ENCODE measurements at regions not wholly inside any gene's neighbourhood (a gene's known extent, or its start where the extent isn't known, plus 50 kb on each side); places are given as distances from the start of the nearest gene placed in this dataset.

DNA sequence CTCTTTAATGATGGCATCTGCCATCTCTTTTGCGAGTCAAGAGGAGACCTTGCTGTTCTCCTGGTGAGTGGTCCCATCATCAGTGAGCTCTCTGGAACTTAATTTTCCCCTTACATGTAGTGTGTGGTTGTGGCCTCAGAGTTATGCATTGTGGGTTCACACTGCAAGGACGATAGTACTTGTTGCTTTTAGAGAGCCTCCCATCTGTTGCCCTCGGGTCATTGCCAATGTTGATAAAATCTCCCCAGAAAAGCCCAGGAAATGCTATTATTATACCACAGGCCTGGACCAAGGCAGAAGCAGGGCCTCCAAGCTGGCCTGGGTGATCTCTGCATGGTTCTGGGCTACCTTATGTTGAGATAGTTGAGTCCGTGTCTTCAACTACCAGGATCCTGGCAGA is 241.6 kb downstream of the BMP7 start:
- DNase-seq (ENCODE audit: low read depth in 2 of 2) = no peak

DNA sequence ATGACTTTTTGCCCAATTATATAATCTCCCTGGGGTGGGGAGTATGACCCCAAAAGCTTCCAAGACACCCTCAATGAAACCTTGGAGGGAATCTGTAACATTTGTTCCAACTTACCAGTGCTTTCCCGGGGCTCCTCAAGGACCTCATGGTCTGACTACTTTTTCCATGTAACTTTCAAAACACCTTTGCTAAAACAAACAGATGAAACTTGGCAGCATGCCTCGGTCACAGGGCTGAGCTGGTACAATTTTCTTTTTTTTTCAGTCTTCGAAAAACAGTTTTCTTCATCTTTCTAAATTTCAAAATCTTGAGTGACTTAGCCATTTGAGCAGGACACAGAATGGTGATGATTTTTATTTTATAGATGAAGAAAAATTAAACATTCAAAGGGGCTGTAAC is 241.2 kb downstream of the BMP7 start:
- no peak for DNase-seq (ENCODE audit: low read depth in 2 of 2)

GRCh38 chr20:57025666-57026224 is 240.7 kb downstream of the BMP7 start:
- DNase-seq (ENCODE audit: low read depth in 2 of 2) = no peak

DNA sequence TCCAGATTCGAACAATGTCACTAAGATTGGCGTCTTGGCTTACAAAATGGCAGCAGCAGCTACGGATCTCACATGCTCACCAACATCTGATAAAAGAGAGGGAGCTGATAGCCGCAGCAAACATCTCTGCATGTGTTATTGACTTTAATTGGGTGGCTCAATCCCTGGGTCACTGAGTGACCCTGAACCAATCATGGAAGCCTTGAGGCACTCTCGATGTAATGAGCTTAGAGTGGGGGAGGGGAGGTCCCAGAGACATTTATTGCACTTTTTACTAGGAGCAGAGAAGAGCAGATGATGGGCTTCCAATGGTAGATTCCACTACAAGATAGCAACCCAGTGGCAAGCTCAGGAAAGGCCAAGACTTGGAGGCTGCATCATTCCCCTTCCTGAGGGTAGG is 238.7 kb downstream of the BMP7 start:
- DNase-seq (ENCODE audit: low read depth in 2 of 2) = no peak

DNA sequence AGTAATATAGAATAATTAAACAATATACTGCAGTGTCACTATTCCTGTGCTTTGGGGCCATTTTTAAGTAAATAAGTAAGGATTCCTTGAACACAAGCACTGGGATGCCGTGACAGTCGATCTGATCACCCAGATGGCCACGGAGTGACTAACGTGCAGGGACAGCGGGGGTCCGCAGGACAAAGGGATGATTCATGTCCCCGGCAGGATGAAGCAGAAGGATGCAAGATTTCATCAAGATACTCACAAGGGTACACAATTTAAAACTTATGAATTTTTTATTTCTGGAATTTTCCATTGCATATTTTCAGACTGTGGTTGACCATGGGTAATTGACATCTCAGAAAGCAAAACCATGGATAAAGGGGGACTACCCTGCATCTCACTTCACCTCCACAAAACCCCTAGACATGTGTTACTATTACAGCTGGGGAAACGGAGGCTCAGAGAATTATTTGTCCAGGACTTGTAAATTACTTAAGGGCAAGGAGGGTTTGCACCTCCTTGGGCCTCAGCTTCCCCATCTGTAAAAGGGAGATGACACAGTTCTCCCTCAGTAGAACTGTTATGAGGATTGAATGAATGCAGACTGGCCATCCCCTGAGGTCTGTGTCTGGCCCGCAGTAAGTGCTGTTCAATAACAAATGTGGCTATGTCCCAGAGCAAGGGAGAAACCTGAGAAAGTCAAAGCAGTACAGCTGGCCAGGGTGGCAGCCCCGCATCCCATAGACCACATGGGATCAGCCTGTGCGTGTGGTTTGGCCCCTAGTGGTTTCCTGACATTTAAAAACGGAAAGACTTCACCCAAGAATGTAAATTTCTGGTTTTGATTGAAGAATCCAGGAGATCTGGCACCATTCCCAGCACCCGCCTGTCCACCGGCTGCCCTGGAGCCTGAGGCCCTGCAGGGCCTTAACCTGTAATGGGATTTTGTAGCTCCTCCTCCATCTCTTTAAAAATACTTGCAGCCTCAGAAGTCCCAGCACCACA is 235.5 kb downstream of the BMP7 start:
- DNase-seq (ENCODE audit: low read depth in 2 of 2) = no peak

DNA sequence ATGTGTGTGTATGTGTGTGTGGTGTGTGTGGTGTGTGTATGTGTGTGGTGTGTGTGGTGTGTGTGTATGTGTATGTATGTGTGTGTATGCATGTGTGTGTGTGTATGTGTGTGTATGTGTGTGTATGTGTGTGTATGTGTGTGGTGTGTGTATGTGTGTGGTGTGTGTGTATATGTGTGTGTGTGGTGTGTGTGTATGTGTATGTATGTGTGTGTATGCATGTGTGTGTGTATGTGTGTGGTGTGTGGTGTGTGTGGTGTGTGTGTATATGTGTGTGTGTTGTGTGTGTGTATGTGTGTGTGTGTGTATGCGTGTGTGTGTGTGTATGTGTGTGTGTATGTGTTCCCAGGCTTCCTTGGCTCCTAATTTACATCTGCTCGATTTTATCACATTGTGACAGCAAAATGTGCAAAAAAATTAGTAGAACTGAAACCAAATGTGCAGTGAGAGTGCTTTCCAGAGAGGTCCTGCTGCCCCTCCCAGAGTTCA is 234.5 kb downstream of the BMP7 start:
- no peak for DNase-seq (ENCODE audit: low read depth in 2 of 2)

DNA sequence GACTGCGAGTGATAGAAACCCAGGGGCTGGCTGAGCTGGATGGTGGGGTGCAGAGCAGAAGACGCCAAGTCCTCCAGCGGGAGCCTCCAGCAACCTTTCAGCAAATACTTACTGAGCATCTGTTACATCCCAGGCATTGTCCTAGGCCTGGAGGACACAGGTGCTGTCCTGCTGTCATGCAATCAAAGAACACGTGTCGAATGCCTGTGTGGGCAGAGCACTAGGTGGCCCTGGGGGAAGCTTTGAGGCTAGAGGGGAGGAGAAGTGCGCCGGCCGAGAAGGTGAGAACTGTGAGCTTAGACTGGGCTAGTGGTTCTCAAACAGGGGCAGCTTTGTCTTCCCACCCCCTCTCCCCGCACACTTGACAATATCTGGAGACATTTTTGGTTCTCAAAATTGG is 233.6 kb downstream of the BMP7 start:
- no peak for DNase-seq (ENCODE audit: low read depth in 2 of 2)

DNA sequence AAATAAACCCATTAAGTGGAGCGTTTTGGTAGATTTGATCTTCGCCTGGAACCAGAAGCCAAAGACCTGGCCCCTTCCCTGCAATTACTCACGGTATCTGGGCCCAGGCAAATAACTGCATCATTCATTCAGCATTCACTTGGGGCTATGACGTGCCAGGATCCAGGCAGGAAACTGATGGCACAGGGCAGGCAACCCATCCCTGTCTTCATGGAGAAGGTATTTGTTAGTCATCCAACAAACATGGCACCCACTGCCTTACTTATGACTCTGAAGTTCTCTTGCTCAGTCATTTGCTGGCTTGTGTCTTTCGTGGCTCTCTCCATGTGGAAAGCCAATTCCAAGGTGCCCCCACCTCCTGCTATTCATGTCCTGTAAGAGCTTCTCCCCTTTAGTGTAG is 232.4 kb downstream of the BMP7 start:
- DNase-seq (ENCODE audit: low read depth in 2 of 2) = no peak

GRCh38 chr20:57037689-57038088 is 228.8 kb downstream of the BMP7 start:
- DNase-seq (ENCODE audit: low read depth in 2 of 2) = no peak

GRCh38 chr20:57038608-57039440 is 227.6 kb downstream of the BMP7 start:
- DNase-seq (ENCODE audit: low read depth in 2 of 2) = no peak

- DNase-seq (ENCODE audit: low read depth in 2 of 2) = no peak
Observed at GRCh38 chr20:57040466-57040865, 226.0 kb downstream of the BMP7 start.

GRCh38 chr20:57040924-57041323 is 225.5 kb downstream of the BMP7 start:
- DNase-seq (ENCODE audit: low read depth in 2 of 2) = no peak

DNA sequence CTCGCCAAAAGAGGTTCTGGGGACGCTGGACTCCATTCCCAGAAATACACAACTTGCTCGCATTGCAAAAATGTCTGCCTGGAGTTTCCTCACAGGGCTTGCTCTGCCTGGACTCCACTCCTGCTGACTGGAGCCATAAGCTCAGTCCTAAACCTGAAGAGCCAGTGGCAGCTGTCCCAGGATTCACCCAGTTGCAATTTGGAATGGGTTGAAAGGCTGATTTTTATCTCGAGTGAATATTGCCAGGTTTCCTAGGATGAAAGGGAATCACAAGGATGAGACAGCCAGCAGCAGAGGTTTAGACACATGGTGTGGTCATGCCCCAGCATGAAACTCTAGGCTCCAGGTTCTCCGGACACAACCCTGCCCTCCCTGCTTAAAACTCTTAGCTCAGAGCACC is 223.3 kb downstream of the BMP7 start:
- no peak for DNase-seq (ENCODE audit: low read depth in 2 of 2)

DNA sequence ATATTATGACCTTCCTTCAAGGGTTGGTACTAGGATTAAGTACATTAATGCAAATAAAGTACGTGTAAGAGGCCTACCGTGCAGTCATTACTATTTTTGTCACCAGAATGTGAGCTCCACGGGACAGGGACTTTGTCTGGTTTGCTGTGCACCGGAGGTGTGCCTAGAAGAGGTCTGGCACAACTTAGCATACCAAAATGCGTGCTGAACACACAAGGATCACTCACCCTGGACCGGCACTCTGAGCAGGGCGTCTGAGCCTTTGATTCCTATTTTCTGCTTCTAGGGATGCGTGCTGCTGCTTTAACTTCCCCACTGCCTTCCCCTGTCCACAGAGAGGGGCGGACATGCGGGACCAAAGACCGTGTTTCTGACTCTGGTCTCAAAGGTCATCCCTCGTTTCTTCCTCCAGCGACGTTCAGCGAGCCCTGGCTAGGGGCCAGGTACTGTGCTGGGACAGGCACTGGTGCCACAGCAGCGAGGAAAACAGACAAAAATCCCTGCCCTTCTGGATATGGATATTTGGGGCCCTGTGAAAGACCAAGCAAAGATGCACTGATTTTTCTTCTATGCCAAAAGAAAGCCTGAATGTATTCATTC is 222.7 kb downstream of the BMP7 start:
- DNase-seq (ENCODE audit: low read depth in 2 of 2) = no peak

GRCh38 chr20:57047281-57048026 is 219.0 kb downstream of the BMP7 start:
- DNase-seq (ENCODE audit: low read depth in 2 of 2) = no peak

DNA sequence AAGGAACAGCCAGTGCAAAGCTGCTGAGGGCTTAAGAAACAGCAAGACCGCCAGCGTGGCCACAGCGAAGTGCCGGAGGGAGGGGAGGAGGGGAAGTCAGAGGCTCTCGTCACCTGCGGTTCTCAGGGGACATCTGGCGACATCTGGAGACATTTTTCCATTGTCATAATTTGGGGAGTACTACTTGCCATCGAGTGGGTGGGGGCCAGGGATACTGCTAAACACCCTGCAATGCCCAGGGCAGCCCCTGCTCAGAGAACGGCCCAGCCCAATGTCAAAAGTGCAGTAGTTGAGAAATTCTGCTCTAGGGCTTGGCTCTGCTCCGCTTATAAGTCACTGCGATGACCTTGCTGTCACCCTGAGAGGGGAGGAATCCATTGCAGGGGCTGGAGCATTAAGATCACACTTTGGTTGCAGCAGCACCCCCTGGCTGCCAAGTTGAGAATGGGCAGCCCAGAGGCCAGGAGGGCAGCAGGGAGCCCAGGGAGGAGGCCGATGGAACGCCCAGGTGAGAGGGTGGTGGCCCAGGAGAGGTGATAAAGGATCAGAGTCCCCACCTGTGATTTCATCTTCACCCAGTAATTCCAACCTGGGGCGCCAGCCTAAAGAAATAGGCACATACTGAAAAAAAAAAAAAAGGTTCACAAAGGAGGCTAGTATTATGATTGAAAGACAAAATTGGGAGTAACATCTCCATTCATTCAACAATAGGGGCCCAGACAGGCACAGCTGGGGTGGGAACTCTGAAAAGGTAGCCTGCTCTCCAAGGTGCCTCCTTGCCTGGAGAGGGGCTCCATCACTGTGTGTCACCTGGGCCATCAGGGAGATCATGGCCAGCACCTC is 218.2 kb downstream of the BMP7 start:
- no peak for DNase-seq (ENCODE audit: low read depth in 2 of 2)

GRCh38 chr20:57049296-57049695 is 217.1 kb downstream of the BMP7 start:
- DNase-seq (ENCODE audit: low read depth in 2 of 2) = no peak

GRCh38 chr20:57051096-57051495 is 215.3 kb downstream of the BMP7 start:
- no peak for DNase-seq (ENCODE audit: low read depth in 2 of 2)

DNA sequence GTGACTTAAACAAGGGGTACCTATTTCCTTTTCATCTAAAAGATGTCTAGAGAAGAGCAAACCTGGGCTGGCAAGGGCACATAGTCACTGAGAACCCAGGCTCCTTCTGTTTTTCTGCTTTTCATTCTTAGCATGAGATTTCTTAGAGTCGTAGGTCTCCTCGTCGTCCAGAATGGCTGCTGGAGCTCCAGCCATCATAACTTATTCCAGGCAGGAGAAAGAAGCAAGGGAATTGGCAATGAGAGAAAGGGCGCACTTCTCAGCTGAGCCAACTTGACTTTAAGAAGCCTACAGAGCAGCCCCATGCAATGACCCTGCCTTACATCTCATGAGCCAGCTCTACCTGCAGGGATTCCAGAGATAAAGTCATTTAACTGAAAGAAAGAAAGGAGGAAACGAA is 213.4 kb downstream of the BMP7 start:
- no peak for DNase-seq (ENCODE audit: low read depth in 2 of 2)
